Testis (tissue), 2 donors: ENCODE measurements at regions not wholly inside any gene's neighbourhood (a gene's known extent, or its start where the extent isn't known, plus 50 kb on each side); places are given as distances from the start of the nearest gene placed in this dataset.
A peak's percentile ranks its signal among the peaks of the same experiment; 100 is the strongest.

Experiments used
- DNase-seq: peaks from one replicate; pipeline ENCODE4 v3.0.0-alpha.2; 2019
- H3K27ac ChIP-seq, 2 donors: fragments of 200-600 bp; sonication (generic); one replicate each; pipeline ENCODE4 v1.5.1; 2019
- H3K27me3 ChIP-seq: fragments of 200-600 bp; sonication (generic); one replicate; pipeline ENCODE4 v1.5.1; 2019
- H3K36me3 ChIP-seq: fragments of 200-600 bp; sonication (generic); one replicate; pipeline ENCODE4 v1.5.1; 2017; ENCODE audit warnings: low read depth; ENCODE audit errors: missing control alignments
- H3K4me1 ChIP-seq: fragments of 200-600 bp; sonication (generic); one replicate; pipeline ENCODE4 v1.5.1; 2019
- H3K4me3 ChIP-seq, 2 donors: fragments of 200-600 bp; sonication (generic); one replicate each; pipeline ENCODE4 v1.5.1; 2017 to 2019
- H3K9me3 ChIP-seq: fragments of 200-600 bp; sonication (generic); one replicate; pipeline ENCODE4 v1.5.1; 2017
- CTCF ChIP-seq, 3 experiments: fragments of 450-650 bp in 2 of 3; fragments of 200-600 bp in 1 of 3; sonication (generic) in 1 of 3; IDR thresholded peaks; one replicate each; pipeline ENCODE4 v1.5.1; 2016 to 2019; ENCODE audit warnings: antibody characterized with exemption in 3 of 3, mild to moderate bottlenecking in 2 of 3, moderate library complexity in 1 of 3
- POLR2A ChIP-seq: fragments of 450-650 bp; IDR thresholded peaks from one replicate; pipeline ENCODE4 v1.6.1; 2017; ENCODE audit warnings: antibody characterized with exemption, mild to moderate bottlenecking, moderate library complexity
- WGBS, 2 donors: methylation state at CpG; one replicate each; pipeline ENCODE4 v1.1.5; 2018; 5-methylcytosine and 5-hydroxymethylcytosine counted together
- intact Hi-C: fragments of 100-400 bp; cut with DNase I; formaldehyde crosslinking; loops from one replicate; pipeline ENCODE4 v1.15.1; 2023; ENCODE audit warnings: low total_unique reads

- Histone ChIP-seq H3K27me3 (no peaks in the 10 kb centered on the region), H3K36me3 (no peaks in the 10 kb centered on the region), H3K9me3 (no peaks in the 10 kb centered on the region), H3K4me3 (no peak overlapping the region), H3K4me1 (no peaks in the 10 kb centered on the region), H3K27ac (no peak overlapping the region)
- intact Hi-C loops = no loop called here
- TF ChIP-seq POLR2A (no peak), CTCF (IDR thresholded peaks at IDR 0.05) (no peak)
- no peak for DNase-seq
- WGBS, 2 donors = 88 to 89% methylated on average over 2 of the region's 2 CpGs
Measured at GRCh38 chr13:107322228-107322627, 754.3 kb upstream of the ARGLU1 start.

- intact Hi-C loops = no loop called here
- no peaks in the 10 kb centered on the region for H3K4me1 ChIP-seq
- 93 to 94% methylated on average over 1 of the region's 1 CpG for WGBS, 2 donors
- TF ChIP-seq POLR2A (no peak), CTCF (IDR thresholded peaks at IDR 0.05) (no peak)
- H3K4me3 ChIP-seq = no peak overlapping the region
- H3K27ac ChIP-seq = no peak overlapping the region
- DNase-seq = no peak
- H3K27me3 ChIP-seq = no peaks in the 10 kb centered on the region
- H3K9me3 ChIP-seq = no peaks in the 10 kb centered on the region
- no peaks in the 10 kb centered on the region for H3K36me3 ChIP-seq
Measured at GRCh38 chr13:107305178-107305577, 737.2 kb upstream of the ARGLU1 start.

GRCh38 chr13:107301724-107302374 lies 733.9 kb upstream of the ARGLU1 start:
- no peaks in the 10 kb centered on the region for H3K9me3 ChIP-seq
- H3K4me3 ChIP-seq = no peak overlapping the region
- WGBS, 2 donors = 81 to 82% methylated on average over 4 of the region's 4 CpGs
- H3K36me3 ChIP-seq = no peaks in the 10 kb centered on the region
- intact Hi-C loops = no loop called here
- TF ChIP-seq CTCF (IDR thresholded peaks at IDR 0.05) (peak in 1 of 3 experiments; percentile 13), POLR2A (no peak)
- H3K27ac ChIP-seq = no peak overlapping the region
- H3K4me1 ChIP-seq = no peaks in the 10 kb centered on the region
- DNase-seq = no peak
- H3K27me3 ChIP-seq = no peaks in the 10 kb centered on the region

- intact Hi-C loops = no loop called here
Measured at GRCh38 chr13:107299717-107300116, 731.8 kb upstream of the ARGLU1 start.

More at GRCh38 chr13:107299717-107300116, 731.8 kb upstream of the ARGLU1 start:
- Histone ChIP-seq H3K9me3 (no peaks in the 10 kb centered on the region), H3K4me1 (no peaks in the 10 kb centered on the region), H3K27ac (no peak overlapping the region), H3K36me3 (no peaks in the 10 kb centered on the region), H3K4me3 (no peak overlapping the region), H3K27me3 (no peaks in the 10 kb centered on the region)
- WGBS, 2 donors = 68 to 74% methylated on average over 5 of the region's 5 CpGs
- DNase-seq = no peak
- TF ChIP-seq POLR2A = no peak
- TF ChIP-seq CTCF (IDR thresholded peaks at IDR 0.05) = no peak
